HEK293 (cell line): ENCODE measurements at regions not wholly inside any gene's neighbourhood (a gene's known extent, or its start where the extent isn't known, plus 50 kb on each side); places are given as distances from the start of the nearest gene placed in this dataset.

ENCODE experiments used
- CTCF ChIA-PET: fragments of 350-600 bp; formaldehyde crosslinking; extraction: SDS; loops from one replicate; lab custom pipeline; 2021; ENCODE audit warnings: antibody characterized with exemption; lab: Yijun Ruan, JAX
- POLR2A ChIA-PET: fragments of 300-600 bp; formaldehyde crosslinking; extraction: SDS; loops from one replicate; lab custom pipeline; 2020; ENCODE audit warnings: antibody characterized with exemption, inconsistent platforms; lab: Yijun Ruan, JAX
- H3K27ac ChIP-seq: fragments of 200-500 bp; sonication (Bioruptor generic); 2 replicates; pipeline ENCODE4 v1.5.1; 2014; ENCODE audit warnings: low read depth, low read length, control low read depth, inconsistent platforms; ENCODE audit errors: extremely low read depth
- H3K36me3 ChIP-seq, 2 experiments: fragments of 200-500 bp in 1 of 2; sonication (Bioruptor generic) in 1 of 2; 1 replicate in 1 of 2; 2 replicates in 1 of 2; pipeline ENCODE4 v1.5.1; 2014 to 2017; ENCODE audit warnings: inconsistent platforms in 2 of 2, low read length in 2 of 2; ENCODE audit not compliant: control insufficient read depth in 2 of 2, insufficient read depth in 1 of 2
- H3K4me1 ChIP-seq: fragments of 200-500 bp; sonication (Bioruptor generic); 2 replicates; pipeline ENCODE4 v1.5.1; 2014; ENCODE audit warnings: mild to moderate bottlenecking, low read length, inconsistent platforms; ENCODE audit not compliant: control insufficient read depth, insufficient read depth
- H3K4me3 ChIP-seq: 2 replicates; pipeline ENCODE4 v1.5.1; 2011; ENCODE audit warnings: low read depth, mild to moderate bottlenecking, control low read depth, low read length, moderate library complexity
- H3K9me3 ChIP-seq: fragments of 200-500 bp; sonication (Bioruptor generic); 2 replicates; pipeline ENCODE4 v1.5.1; 2014; ENCODE audit warnings: low read depth, low read length, inconsistent platforms; ENCODE audit not compliant: control insufficient read depth, insufficient read depth
- GLI2 ChIP-seq: fragments of 450-650 bp; formaldehyde crosslinking; IDR thresholded peaks from 2 replicates; pipeline ENCODE4; 2017; ENCODE audit warnings: missing biosample characterization, missing genetic modification characterization, low read depth, borderline replicate concordance
- GLIS2 ChIP-seq: fragments of 450-650 bp; formaldehyde crosslinking; IDR thresholded peaks from 2 replicates; pipeline ENCODE4 v1.5.1; 2016; ENCODE audit warnings: missing biosample characterization, missing genetic modification characterization
- HOXD13 ChIP-seq: sonication (generic); formaldehyde crosslinking; IDR thresholded peaks from 2 replicates; pipeline ENCODE4 v1.8.0; 2022; ENCODE audit warnings: missing genetic modification reagents, borderline replicate concordance
- INSM2 ChIP-seq: fragments of 450-650 bp; formaldehyde crosslinking; IDR thresholded peaks from 2 replicates; pipeline ENCODE4 v1.5.1; 2016; ENCODE audit warnings: missing biosample characterization, missing genetic modification characterization
- KLF10 ChIP-seq: fragments of 450-650 bp; IDR thresholded peaks from 2 replicates; pipeline ENCODE4 v1.5.1; 2018; ENCODE audit warnings: missing biosample characterization, mild to moderate bottlenecking, missing genetic modification characterization
- KLF9 ChIP-seq: fragments of 450-650 bp; formaldehyde crosslinking; IDR thresholded peaks from 2 replicates; pipeline ENCODE4 v1.5.1; 2016; ENCODE audit warnings: missing biosample characterization, missing genetic modification characterization, low read depth
- WT1 ChIP-seq: fragments of 450-650 bp; formaldehyde crosslinking; IDR thresholded peaks from 2 replicates; pipeline ENCODE4 v1.5.1; 2016; ENCODE audit warnings: missing biosample characterization, missing genetic modification characterization
- YY1 ChIP-seq: fragments of 450-650 bp; formaldehyde crosslinking; IDR thresholded peaks from 2 replicates; pipeline ENCODE4 v1.5.1; 2018; ENCODE audit warnings: missing biosample characterization, missing genetic modification characterization
- ZFP41 ChIP-seq: fragments of 450-650 bp; formaldehyde crosslinking; IDR thresholded peaks from 2 replicates; pipeline ENCODE4 v1.5.1; 2016; ENCODE audit warnings: missing biosample characterization, missing genetic modification characterization, borderline replicate concordance
- ZNF157 ChIP-seq: fragments of 450-650 bp; formaldehyde crosslinking; IDR thresholded peaks from 2 replicates; pipeline ENCODE4 v1.5.1; 2016; ENCODE audit warnings: missing biosample characterization, missing genetic modification characterization
- ZNF184 ChIP-seq: fragments of 450-650 bp; IDR thresholded peaks from 2 replicates; pipeline ENCODE4 v1.5.1; 2018; ENCODE audit warnings: missing biosample characterization, mild to moderate bottlenecking, missing genetic modification characterization
- ZNF19 ChIP-seq: fragments of 450-650 bp; formaldehyde crosslinking; IDR thresholded peaks from 2 replicates; pipeline ENCODE4; 2016; ENCODE audit warnings: missing biosample characterization, missing genetic modification characterization, low read depth
- ZNF223 ChIP-seq: fragments of 450-650 bp; formaldehyde crosslinking; IDR thresholded peaks from 2 replicates; pipeline ENCODE4 v1.5.1; 2016; ENCODE audit warnings: missing biosample characterization, missing genetic modification characterization
- ZNF341 ChIP-seq: fragments of 450-650 bp; formaldehyde crosslinking; IDR thresholded peaks from 2 replicates; pipeline ENCODE4; 2016; ENCODE audit warnings: low read depth, missing biosample characterization, missing genetic modification characterization
- ZNF514 ChIP-seq: fragments of 450-650 bp; formaldehyde crosslinking; IDR thresholded peaks from 2 replicates; pipeline ENCODE4 v1.5.1; 2016; ENCODE audit warnings: missing biosample characterization, missing genetic modification characterization
- ZNF530 ChIP-seq: fragments of 450-650 bp; formaldehyde crosslinking; IDR thresholded peaks from 2 replicates; pipeline ENCODE4 v1.5.1; 2016; ENCODE audit warnings: low read depth, missing biosample characterization, missing genetic modification characterization
- ZNF558 ChIP-seq: fragments of 450-650 bp; formaldehyde crosslinking; IDR thresholded peaks from 2 replicates; pipeline ENCODE4 v1.5.1; 2016; ENCODE audit warnings: missing biosample characterization, missing genetic modification characterization
- ZNF580 ChIP-seq: fragments of 450-650 bp; formaldehyde crosslinking; IDR thresholded peaks from 2 replicates; pipeline ENCODE4 v1.5.1; 2016; ENCODE audit warnings: missing biosample characterization, missing genetic modification characterization
- ZNF658 ChIP-seq: fragments of 450-650 bp; formaldehyde crosslinking; IDR thresholded peaks from 2 replicates; pipeline ENCODE4; 2016; ENCODE audit warnings: missing biosample characterization, missing genetic modification characterization
- ZNF768 ChIP-seq: fragments of 450-650 bp; formaldehyde crosslinking; IDR thresholded peaks from 2 replicates; pipeline ENCODE4 v1.5.1; 2018; ENCODE audit warnings: missing biosample characterization, mild to moderate bottlenecking, missing genetic modification characterization
- ZNF785 ChIP-seq: fragments of 450-650 bp; formaldehyde crosslinking; IDR thresholded peaks from 2 replicates; pipeline ENCODE4 v1.5.1; 2016; ENCODE audit warnings: missing biosample characterization, missing genetic modification characterization
- TF ChIP-seq, protein P1 (sequence below): fragments of 450-650 bp; formaldehyde crosslinking; IDR thresholded peaks from 2 replicates; pipeline ENCODE4 v1.5.1; 2016; ENCODE audit warnings: missing biosample characterization, missing genetic modification characterization, borderline replicate concordance
- TF ChIP-seq, protein P2 (sequence below): fragments of 450-650 bp; formaldehyde crosslinking; IDR thresholded peaks from 2 replicates; pipeline ENCODE4 v1.5.1; 2016; ENCODE audit warnings: missing biosample characterization, missing genetic modification characterization

GRCh38 chr16:85363427-85363826 is 249.7 kb upstream of the GSE1 start (continued):
- TF ChIP-seq, protein P1, sequence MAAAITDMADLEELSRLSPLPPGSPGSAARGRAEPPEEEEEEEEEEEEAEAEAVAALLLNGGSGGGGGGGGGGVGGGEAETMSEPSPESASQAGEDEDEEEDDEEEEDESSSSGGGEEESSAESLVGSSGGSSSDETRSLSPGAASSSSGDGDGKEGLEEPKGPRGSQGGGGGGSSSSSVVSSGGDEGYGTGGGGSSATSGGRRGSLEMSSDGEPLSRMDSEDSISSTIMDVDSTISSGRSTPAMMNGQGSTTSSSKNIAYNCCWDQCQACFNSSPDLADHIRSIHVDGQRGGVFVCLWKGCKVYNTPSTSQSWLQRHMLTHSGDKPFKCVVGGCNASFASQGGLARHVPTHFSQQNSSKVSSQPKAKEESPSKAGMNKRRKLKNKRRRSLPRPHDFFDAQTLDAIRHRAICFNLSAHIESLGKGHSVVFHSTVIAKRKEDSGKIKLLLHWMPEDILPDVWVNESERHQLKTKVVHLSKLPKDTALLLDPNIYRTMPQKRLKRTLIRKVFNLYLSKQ (tag by site-specific recombination): no peak
- TF ChIP-seq ZNF514 (no peak), HOXD13 (CRISPR knock-in tag) (no peak), YY1 (no peak), GLI2 (tag by site-specific recombination) (no peak), KLF10 (no peak), WT1 (tag by site-specific recombination) (no peak), ZFP41 (no peak), ZNF580 (tag by site-specific recombination) (no peak), GLIS2 (no peak), ZNF341 (tag by site-specific recombination) (no peak)
- TF ChIP-seq, protein P2, sequence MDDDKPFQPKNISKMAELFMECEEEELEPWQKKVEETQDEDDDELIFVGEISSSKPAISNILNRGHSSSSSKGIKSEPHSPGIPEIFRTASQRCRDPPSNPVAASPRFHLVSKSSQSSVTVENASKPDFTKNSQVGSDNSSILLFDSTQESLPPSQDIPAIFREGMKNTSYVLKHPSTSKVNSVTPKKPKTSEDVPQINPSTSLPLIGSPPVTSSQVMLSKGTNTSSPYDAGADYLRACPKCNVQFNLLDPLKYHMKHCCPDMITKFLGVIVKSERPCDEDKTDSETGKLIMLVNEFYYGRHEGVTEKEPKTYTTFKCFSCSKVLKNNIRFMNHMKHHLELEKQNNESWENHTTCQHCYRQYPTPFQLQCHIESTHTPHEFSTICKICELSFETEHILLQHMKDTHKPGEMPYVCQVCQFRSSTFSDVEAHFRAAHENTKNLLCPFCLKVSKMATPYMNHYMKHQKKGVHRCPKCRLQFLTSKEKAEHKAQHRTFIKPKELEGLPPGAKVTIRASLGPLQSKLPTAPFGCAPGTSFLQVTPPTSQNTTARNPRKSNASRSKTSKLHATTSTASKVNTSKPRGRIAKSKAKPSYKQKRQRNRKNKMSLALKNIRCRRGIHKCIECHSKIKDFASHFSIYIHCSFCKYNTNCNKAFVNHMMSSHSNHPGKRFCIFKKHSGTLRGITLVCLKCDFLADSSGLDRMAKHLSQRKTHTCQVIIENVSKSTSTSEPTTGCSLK (tag by site-specific recombination): no peak
- TF ChIP-seq, all 188 proteins: peak for 0

GRCh38 chr16:85363881-85364280 is 249.2 kb upstream of the GSE1 start:
- POLR2A ChIA-PET: no interaction called here
- Histone ChIP-seq H3K4me3 (no peak overlapping the region), H3K27ac (no peak overlapping the region), H3K4me1 (no peaks in the 10 kb centered on the region)
- TF ChIP-seq ZNF157 (tag by site-specific recombination) (no peak), ZNF530 (tag by site-specific recombination) (no peak), ZNF768 (no peak), INSM2 (tag by site-specific recombination) (no peak), ZNF184 (tag by site-specific recombination) (no peak), ZNF785 (no peak), ZNF558 (tag by site-specific recombination) (no peak), ZNF19 (tag by site-specific recombination) (no peak), KLF9 (tag by site-specific recombination) (no peak), ZNF223 (tag by site-specific recombination) (no peak), ZNF658 (tag by site-specific recombination) (no peak)
- TF ChIP-seq, all 188 proteins: peak for 0
- H3K9me3 ChIP-seq: no peaks in the 10 kb centered on the region
- CTCF ChIA-PET: no interaction called here
- no peaks in the 10 kb centered on the region for H3K36me3 ChIP-seq
